SK-N-SH (cell line): ENCODE measurements at regions not wholly inside any gene's neighbourhood (a gene's known extent, or its start where the extent isn't known, plus 50 kb on each side); places are given as distances from the start of the nearest gene placed in this dataset.

Experiments
- CTCF ChIA-PET: fragments of 300-600, 350-600 bp; formaldehyde crosslinking; extraction: SDS; loops from one replicate; lab custom pipeline; 2021; lab: Yijun Ruan, JAX
- POLR2A ChIA-PET: fragments of 350-600 bp; sonication (Branson Sonifier 250); formaldehyde crosslinking; extraction: SDS; loops from one replicate; lab custom pipeline; 2020; ENCODE audit warnings: antibody characterized with exemption, inconsistent platforms; lab: Yijun Ruan, JAX
- DNase-seq: peaks from one replicate; pipeline ENCODE4 v3.0.0; 2012
- H2AFZ ChIP-seq: fragments of 200-600 bp; sonication (generic); 2 replicates; pipeline ENCODE4 v1.8.1; 2016; ENCODE audit warnings: antibody characterized with exemption, mild to moderate bottlenecking, low read depth
- H3F3A ChIP-seq: fragments of 200-600 bp; sonication (generic); replicated peaks from 2 replicates; pipeline ENCODE3; 2016; ENCODE audit warnings: antibody characterized with exemption, mild to moderate bottlenecking; ENCODE audit not compliant: insufficient read depth
- H3K27ac ChIP-seq, 2 experiments: fragments of 200-500 bp in 1 of 2; fragments of 200-600 bp in 1 of 2; sonication (Bioruptor generic) in 1 of 2; sonication (generic), shearing (Covaris generic) in 1 of 2; 2 replicates each; pipeline versions ENCODE4 v1.5.1 to v1.6.1; 2014 to 2016; ENCODE audit warnings: low read depth in 2 of 2, inconsistent platforms in 1 of 2, low read length in 1 of 2, mild to moderate bottlenecking in 1 of 2, mixed read lengths in 1 of 2
- H3K27me3 ChIP-seq: fragments of 200-600 bp; sonication (generic), shearing (Covaris generic); 2 replicates; pipeline ENCODE4 v1.6.1; 2016; ENCODE audit warnings: mixed run types; ENCODE audit not compliant: insufficient read depth
- H3K36me3 ChIP-seq, 2 experiments: fragments of 200-500 bp in 1 of 2; fragments of 200-600 bp in 1 of 2; sonication (Bioruptor generic) in 1 of 2; sonication (generic) in 1 of 2; replicated peaks in 1 of 2; 2 replicates each; pipeline versions ENCODE3 to v1.5.1; 2014 to 2016; ENCODE audit warnings: low read length in 1 of 2, mild to moderate bottlenecking in 1 of 2; ENCODE audit not compliant: insufficient read depth in 2 of 2, control insufficient read depth in 1 of 2
- H3K4me1 ChIP-seq, 2 experiments: fragments of 200-500 bp in 1 of 2; fragments of 200-600 bp in 1 of 2; sonication (Bioruptor generic) in 1 of 2; sonication (generic), shearing (Covaris generic) in 1 of 2; 2 replicates each; pipeline versions ENCODE4 v1.5.1 to v1.6.1; 2014 to 2016; ENCODE audit warnings: low read depth in 1 of 2, low read length in 1 of 2, mixed run types in 1 of 2; ENCODE audit not compliant: insufficient read depth in 2 of 2, control insufficient read depth in 1 of 2
- H3K4me2 ChIP-seq: fragments of 200-600 bp; sonication (generic), shearing (Covaris generic); 2 replicates; pipeline ENCODE4 v1.6.1; 2017; ENCODE audit warnings: mixed run types
- H3K4me3 ChIP-seq, 2 experiments: fragments of 200-500 bp in 1 of 2; fragments of 200-600 bp in 1 of 2; sonication (Bioruptor generic) in 1 of 2; sonication (generic), shearing (Covaris generic) in 1 of 2; 2 replicates each; pipeline versions ENCODE4 v1.5.1 to v1.8.1; 2014 to 2016; ENCODE audit warnings: low read depth in 2 of 2, inconsistent platforms in 1 of 2, low read length in 1 of 2, mild to moderate bottlenecking in 1 of 2, mixed read lengths in 1 of 2, moderate library complexity in 1 of 2
- H3K79me2 ChIP-seq: fragments of 200-600 bp; sonication (generic); 2 replicates; pipeline ENCODE4 v1.8.1; 2017; ENCODE audit warnings: mild to moderate bottlenecking; ENCODE audit not compliant: insufficient read depth
- H3K9ac ChIP-seq: fragments of 200-600 bp; sonication (generic); 2 replicates; pipeline ENCODE4 v1.6.1; 2017; ENCODE audit warnings: mixed run types
- H3K9me2 ChIP-seq: fragments of 200-600 bp; sonication (generic); 2 replicates; pipeline ENCODE4 v1.6.1; 2017; ENCODE audit warnings: mixed run types
- H3K9me3 ChIP-seq: fragments of 200-600 bp; sonication (generic); 2 replicates; pipeline ENCODE4 v1.6.1; 2017; ENCODE audit warnings: mixed run types, mild to moderate bottlenecking, moderate library complexity
- H4K20me1 ChIP-seq: fragments of 200-600 bp; sonication (generic); 2 replicates; pipeline ENCODE4 v1.6.1; 2017; ENCODE audit warnings: mild to moderate bottlenecking, mixed run types; ENCODE audit not compliant: insufficient read depth
- EP300 ChIP-seq, 2 experiments: IDR thresholded peaks; 2 replicates each; pipeline versions ENCODE4 v1.4.0 to v1.6.1; 2012; ENCODE audit warnings: borderline replicate concordance in 1 of 2, low read depth in 1 of 2, low read length in 1 of 2
- EZH2phosphoT487 ChIP-seq: fragments of 200-600 bp; sonication (generic); IDR thresholded peaks from 2 replicates; pipeline ENCODE4 v1.6.1; 2017; ENCODE audit warnings: low read depth, mixed run types, mild to moderate bottlenecking, antibody characterized with exemption, moderate library complexity, borderline replicate concordance
- FOSL2 ChIP-seq: IDR thresholded peaks from 2 replicates; pipeline ENCODE4 v1.4.0; 2012; ENCODE audit warnings: low read depth, mild to moderate bottlenecking, moderate library complexity, borderline replicate concordance
- FOXM1 ChIP-seq: IDR thresholded peaks from 2 replicates; pipeline ENCODE4 v1.4.0; 2012; ENCODE audit warnings: low read depth, mild to moderate bottlenecking
- GABPA ChIP-seq: IDR thresholded peaks from 2 replicates; pipeline ENCODE4 v1.4.0; 2012; ENCODE audit warnings: low read depth, mild to moderate bottlenecking
- MXI1 ChIP-seq: IDR thresholded peaks from 2 replicates; pipeline ENCODE4 v1.6.1; 2012; ENCODE audit warnings: mild to moderate bottlenecking, low read depth, low read length, improper control_type of control experiment
- POLR2AphosphoS5 ChIP-seq: IDR thresholded peaks from 2 replicates; pipeline ENCODE4 v1.6.1; 2012; ENCODE audit warnings: low read depth, low read length
- RAD21 ChIP-seq: IDR thresholded peaks from 2 replicates; pipeline ENCODE4 v1.6.1; 2012; ENCODE audit warnings: mild to moderate bottlenecking, low read length
- RCOR1 ChIP-seq: fragments of 150-350 bp; IDR thresholded peaks from 2 replicates; pipeline ENCODE4 v1.6.1; 2017; ENCODE audit warnings: antibody characterized with exemption, low read length
- REST ChIP-seq: IDR thresholded peaks from 2 replicates; pipeline ENCODE4 v1.6.1; 2012; ENCODE audit warnings: mild to moderate bottlenecking, low read depth, low read length, moderate library complexity
- RFX5 ChIP-seq: IDR thresholded peaks from 2 replicates; pipeline ENCODE4 v1.6.1; 2012; ENCODE audit warnings: mild to moderate bottlenecking, improper control_type of control experiment, low read length
- RXRA ChIP-seq: IDR thresholded peaks from 2 replicates; pipeline ENCODE4 v1.4.0; 2012; ENCODE audit warnings: low read depth, mild to moderate bottlenecking, borderline replicate concordance
- SIN3A ChIP-seq: IDR thresholded peaks from 2 replicates; pipeline ENCODE4 v1.6.1; 2012; ENCODE audit warnings: low read depth, mild to moderate bottlenecking, low read length, moderate library complexity, borderline replicate concordance
- TAF1 ChIP-seq: IDR thresholded peaks from 2 replicates; pipeline ENCODE4 v1.6.1; 2012; ENCODE audit warnings: low read depth, mild to moderate bottlenecking, low read length, moderate library complexity, borderline replicate concordance
- TCF12 ChIP-seq: IDR thresholded peaks from 2 replicates; pipeline ENCODE4 v1.4.0; 2012
- TEAD4 ChIP-seq: IDR thresholded peaks from 2 replicates; pipeline ENCODE4 v1.4.0; 2012; ENCODE audit warnings: mild to moderate bottlenecking, borderline replicate concordance; ENCODE audit not compliant: insufficient read depth
- USF2 ChIP-seq: fragments of 150-350 bp; IDR thresholded peaks from 2 replicates; pipeline ENCODE4 v1.6.1; 2017; ENCODE audit warnings: antibody characterized with exemption, low read length, low read depth, borderline replicate concordance
- YY1 ChIP-seq: IDR thresholded peaks from 2 replicates; pipeline ENCODE4 v1.4.0; 2012; ENCODE audit warnings: low read depth, mild to moderate bottlenecking
- WGBS: methylation state at CpG from one replicate; pipeline ENCODE4 v1.1.6; 2017; ENCODE audit warnings: low lambda C conversion rate; 5-methylcytosine and 5-hydroxymethylcytosine counted together
- TF ChIP-seq, protein P1 (sequence below): IDR thresholded peaks from 2 replicates; pipeline ENCODE4; 2012
- TF ChIP-seq, protein P2 (sequence below): IDR thresholded peaks from 2 replicates; pipeline ENCODE4 v1.4.0; 2012; ENCODE audit warnings: low read depth, borderline replicate concordance

GRCh38 chr7:67554986-67555385 lies 558.4 kb downstream of the TYW1 start:
- Histone ChIP-seq H3K9me3 (0 out of 2 replicates have a peak, but pooled peaks cover 6% of the 10 kb centered on the region), H3K4me2 (no peak overlapping the region), H4K20me1 (no peaks in the 10 kb centered on the region), H3K36me3 (no peaks in the 10 kb centered on the region), H3F3A (no peaks in the 10 kb centered on the region), H3K9me2 (no peaks in the 10 kb centered on the region), H3K9ac (no peak overlapping the region), H3K27me3 (no peaks in the 10 kb centered on the region), H3K4me1 (peaks cover 0 to 7% of the 10 kb centered on the region in 2 experiments; a peak in 2 of 4 replicates), H3K79me2 (no peaks in the 10 kb centered on the region), H3K27ac (no peak overlapping the region), H3K4me3 (no peak overlapping the region)
- POLR2A ChIA-PET = no interaction called here
- DNase-seq = peak; percentile 49
- CTCF ChIA-PET = interaction anchor here (1.4 kb wide), 1 partner anchor 12 kb away, joined by 4 read pairs; no protein-coding TSS in a partner anchor
- TF ChIP-seq GABPA = no peak
- TF ChIP-seq, protein P1, sequence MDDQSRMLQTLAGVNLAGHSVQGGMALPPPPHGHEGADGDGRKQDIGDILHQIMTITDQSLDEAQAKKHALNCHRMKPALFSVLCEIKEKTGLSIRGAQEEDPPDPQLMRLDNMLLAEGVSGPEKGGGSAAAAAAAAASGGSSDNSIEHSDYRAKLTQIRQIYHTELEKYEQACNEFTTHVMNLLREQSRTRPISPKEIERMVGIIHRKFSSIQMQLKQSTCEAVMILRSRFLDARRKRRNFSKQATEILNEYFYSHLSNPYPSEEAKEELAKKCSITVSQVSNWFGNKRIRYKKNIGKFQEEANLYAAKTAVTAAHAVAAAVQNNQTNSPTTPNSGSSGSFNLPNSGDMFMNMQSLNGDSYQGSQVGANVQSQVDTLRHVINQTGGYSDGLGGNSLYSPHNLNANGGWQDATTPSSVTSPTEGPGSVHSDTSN = no peak
- no peak for TF ChIP-seq REST
- TF ChIP-seq TAF1 = no peak
- no peak for TF ChIP-seq RAD21
- no peak for TF ChIP-seq EZH2phosphoT487
- no peak for TF ChIP-seq YY1
- TF ChIP-seq, protein P2, sequence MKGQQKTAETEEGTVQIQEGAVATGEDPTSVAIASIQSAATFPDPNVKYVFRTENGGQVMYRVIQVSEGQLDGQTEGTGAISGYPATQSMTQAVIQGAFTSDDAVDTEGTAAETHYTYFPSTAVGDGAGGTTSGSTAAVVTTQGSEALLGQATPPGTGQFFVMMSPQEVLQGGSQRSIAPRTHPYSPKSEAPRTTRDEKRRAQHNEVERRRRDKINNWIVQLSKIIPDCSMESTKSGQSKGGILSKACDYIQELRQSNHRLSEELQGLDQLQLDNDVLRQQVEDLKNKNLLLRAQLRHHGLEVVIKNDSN = no peak
- no peak for TF ChIP-seq RCOR1
- no peak for TF ChIP-seq TEAD4
- no peak for TF ChIP-seq EP300 (IDR thresholded peaks at IDR 0.05; ENCODE audit: borderline replicate concordance in 1 of 2, low read depth in 1 of 2, low read length in 1 of 2)
- no peak for TF ChIP-seq POLR2AphosphoS5
- TF ChIP-seq RXRA = no peak
- TF ChIP-seq RFX5 = no peak
- no peak for TF ChIP-seq TCF12
- no peak for TF ChIP-seq USF2
- no peak for TF ChIP-seq FOXM1
- no peak for TF ChIP-seq SIN3A
- TF ChIP-seq MXI1 = no peak
- TF ChIP-seq FOSL2 = no peak
- TF ChIP-seq, all 33 proteins: peak for 0
- WGBS = 2% methylated on average over 6 of the region's 6 CpGs
- no peak overlapping the region for H2AFZ ChIP-seq
